Thoracic aorta (tissue), 2 donors: ENCODE measurements at regions not wholly inside any gene's neighbourhood (a gene's known extent, or its start where the extent isn't known, plus 50 kb on each side); places are given as distances from the start of the nearest gene placed in this dataset.

Experiments
- ATAC-seq: fragments of 150-250 bp; one replicate; pipeline ENCODE4 v1.8.0; 2017; ENCODE audit warnings: low read depth; ENCODE audit not compliant: insufficient number of reproducible peaks, low FRiP score
- DNase-seq: peaks from one replicate; pipeline ENCODE4 v3.0.0-alpha.2; 2020; ENCODE audit warnings: low spot score
- H3K27ac ChIP-seq, 2 donors: fragments of 200-600 bp; sonication (generic); 1 replicate in 1 of 2; 2 replicates in 1 of 2; pipeline ENCODE4 v1.5.1; 2016; ENCODE audit warnings: mild to moderate bottlenecking in 2 of 2, moderate library complexity in 2 of 2
- H3K27me3 ChIP-seq: fragments of 200-600 bp; sonication (generic); replicated peaks from 2 replicates; pipeline ENCODE4 v1.6.0; 2016; ENCODE audit warnings: mild to moderate bottlenecking; ENCODE audit not compliant: insufficient read depth
- H3K36me3 ChIP-seq: fragments of 200-600 bp; sonication (generic); one replicate; pipeline ENCODE4 v1.5.1; 2016
- H3K4me1 ChIP-seq, 2 donors: fragments of 200-600 bp; sonication (generic); 1 replicate in 1 of 2; 2 replicates in 1 of 2; pipeline versions ENCODE4 v1.5.1 to v1.6.0; 2016; ENCODE audit warnings: low read depth in 2 of 2, mild to moderate bottlenecking in 1 of 2; ENCODE audit not compliant: control insufficient read depth in 1 of 2
- H3K4me3 ChIP-seq: fragments of 200-600 bp; sonication (generic); 2 replicates; pipeline ENCODE4 v1.5.1; 2016; ENCODE audit warnings: mild to moderate bottlenecking
- H3K9me3 ChIP-seq: fragments of 200-600 bp; sonication (generic); 2 replicates; pipeline ENCODE4 v1.5.1; 2016
- CTCF ChIP-seq: fragments of 200-600 bp; sonication (generic); IDR thresholded peaks from one replicate; pipeline ENCODE4 v1.5.1; 2019; ENCODE audit warnings: antibody characterized with exemption

GRCh38 chr2:164143183-164143930 is 407.5 kb upstream of the FIGN start:
- Histone ChIP-seq H3K9me3 (no peaks in the 10 kb centered on the region), H3K4me1 (no peaks in the 10 kb centered on the region), H3K4me3 (no peak overlapping the region), H3K36me3 (no peaks in the 10 kb centered on the region), H3K27ac (no peak overlapping the region), H3K27me3 (no peaks in the 10 kb centered on the region)
- no peak for TF ChIP-seq CTCF
- DNase-seq: no peak
- ATAC-seq: no peak

- H3K4me1 ChIP-seq: no peaks in the 10 kb centered on the region
- H3K9me3 ChIP-seq: no peaks in the 10 kb centered on the region
- H3K36me3 ChIP-seq: no peaks in the 10 kb centered on the region
- no peak overlapping the region for H3K27ac ChIP-seq
- H3K4me3 ChIP-seq: no peak overlapping the region
- TF ChIP-seq CTCF: no peak
- H3K27me3 ChIP-seq: no peaks in the 10 kb centered on the region
- ATAC-seq: no peak
- no peak for DNase-seq
These were observed 406.9 kb upstream of the FIGN start for GRCh38 chr2:164142755-164143154.

GRCh38 chr2:164141271-164141670 is 405.5 kb upstream of the FIGN start:
- H3K4me3 ChIP-seq: no peak overlapping the region
- no peak for TF ChIP-seq CTCF
- no peak overlapping the region for H3K27ac ChIP-seq
- no peaks in the 10 kb centered on the region for H3K4me1 ChIP-seq
- ATAC-seq: no peak
- H3K27me3 ChIP-seq: no peaks in the 10 kb centered on the region
- no peaks in the 10 kb centered on the region for H3K36me3 ChIP-seq
- DNase-seq: no peak
- H3K9me3 ChIP-seq: no peaks in the 10 kb centered on the region

- no peak for ATAC-seq
- Histone ChIP-seq H3K36me3 (no peaks in the 10 kb centered on the region), H3K9me3 (no peaks in the 10 kb centered on the region), H3K4me3 (no peak overlapping the region), H3K4me1 (peaks cover 0 to 12% of the 10 kb centered on the region in 2 donors), H3K27ac (no peak overlapping the region), H3K27me3 (no peaks in the 10 kb centered on the region)
- no peak for TF ChIP-seq CTCF
- DNase-seq: no peak
These were observed 402.9 kb upstream of the FIGN start for GRCh38 chr2:164138750-164139149.

- H3K4me3 ChIP-seq: no peak overlapping the region
- no peak for DNase-seq
- no peak overlapping the region for H3K27ac ChIP-seq
- no peaks in the 10 kb centered on the region for H3K9me3 ChIP-seq
- H3K36me3 ChIP-seq: no peaks in the 10 kb centered on the region
- no peak for ATAC-seq
- peaks cover 0 to 12% of the 10 kb centered on the region in 2 donors for H3K4me1 ChIP-seq
- no peaks in the 10 kb centered on the region for H3K27me3 ChIP-seq
- no peak for TF ChIP-seq CTCF
These were observed 398.5 kb upstream of the FIGN start for GRCh38 chr2:164134336-164134735.
